ENCODE measurements at regions not wholly inside any gene's neighbourhood (a gene's known extent, or its start where the extent isn't known, plus 50 kb on each side); places are given as distances from the start of the nearest gene placed in this dataset.

DNA sequence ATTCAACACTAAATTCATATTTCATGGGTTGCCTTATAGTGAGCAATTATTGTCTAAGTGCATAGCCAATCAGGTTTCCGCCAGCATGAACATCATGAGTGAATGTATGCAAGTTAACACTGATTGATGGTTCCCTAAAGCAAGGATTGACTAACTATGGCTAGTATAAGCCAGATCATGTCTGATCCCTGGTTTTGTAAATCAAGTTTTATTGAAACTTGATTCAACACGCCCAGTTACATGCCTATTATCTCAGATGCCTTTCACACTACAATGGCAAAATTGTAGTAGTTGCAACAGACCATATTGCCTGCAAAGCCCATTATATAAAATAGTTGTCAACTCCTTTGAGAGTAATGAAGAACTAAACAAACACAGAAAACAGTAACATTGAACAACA is 1127.4 kb downstream of the NCAM2 start:
- TF ChIP-seq, protein P1, sequence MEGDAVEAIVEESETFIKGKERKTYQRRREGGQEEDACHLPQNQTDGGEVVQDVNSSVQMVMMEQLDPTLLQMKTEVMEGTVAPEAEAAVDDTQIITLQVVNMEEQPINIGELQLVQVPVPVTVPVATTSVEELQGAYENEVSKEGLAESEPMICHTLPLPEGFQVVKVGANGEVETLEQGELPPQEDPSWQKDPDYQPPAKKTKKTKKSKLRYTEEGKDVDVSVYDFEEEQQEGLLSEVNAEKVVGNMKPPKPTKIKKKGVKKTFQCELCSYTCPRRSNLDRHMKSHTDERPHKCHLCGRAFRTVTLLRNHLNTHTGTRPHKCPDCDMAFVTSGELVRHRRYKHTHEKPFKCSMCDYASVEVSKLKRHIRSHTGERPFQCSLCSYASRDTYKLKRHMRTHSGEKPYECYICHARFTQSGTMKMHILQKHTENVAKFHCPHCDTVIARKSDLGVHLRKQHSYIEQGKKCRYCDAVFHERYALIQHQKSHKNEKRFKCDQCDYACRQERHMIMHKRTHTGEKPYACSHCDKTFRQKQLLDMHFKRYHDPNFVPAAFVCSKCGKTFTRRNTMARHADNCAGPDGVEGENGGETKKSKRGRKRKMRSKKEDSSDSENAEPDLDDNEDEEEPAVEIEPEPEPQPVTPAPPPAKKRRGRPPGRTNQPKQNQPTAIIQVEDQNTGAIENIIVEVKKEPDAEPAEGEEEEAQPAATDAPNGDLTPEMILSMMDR (conservative IDR thresholded peaks at IDR 0.05 in 1 of 2, IDR thresholded peaks at IDR 0.05 in 1 of 2; ENCODE audit: extremely low read depth in 1 of 2, insufficient read depth in 1 of 2, low read depth in 1 of 2, low read length in 2 of 2), result no peak
- no peak for TF ChIP-seq EZH2 (IDR thresholded peaks at IDR 0.05; ENCODE audit: borderline replicate concordance, low read length)

All from mammary epithelial cell (primary cell).